Osteocyte (in vitro differentiated cells): ENCODE measurements at regions not wholly inside any gene's neighbourhood (a gene's known extent, or its start where the extent isn't known, plus 50 kb on each side); places are given as distances from the start of the nearest gene placed in this dataset.

Source experiments
- DNase-seq: peaks from one replicate; pipeline ENCODE4 v3.0.0; 2021; ENCODE audit warnings: mixed read lengths; ENCODE audit not compliant: unreplicated experiment; ENCODE audit errors: extremely low spot score
- H3K27ac Mint-ChIP-seq: one replicate; pipeline ENCODE4 v1.8.0; 2021; ENCODE audit warnings: mild to moderate bottlenecking, mixed read lengths; ENCODE audit not compliant: unreplicated experiment
- H3K27me3 Mint-ChIP-seq: one replicate; pipeline ENCODE4 v1.8.0; 2021; ENCODE audit warnings: mixed read lengths; ENCODE audit not compliant: unreplicated experiment
- H3K36me3 Mint-ChIP-seq: one replicate; pipeline ENCODE4 v1.8.0; 2021; ENCODE audit warnings: mixed read lengths; ENCODE audit not compliant: unreplicated experiment
- H3K4me1 Mint-ChIP-seq: one replicate; pipeline ENCODE4 v1.8.0; 2021; ENCODE audit warnings: mixed read lengths; ENCODE audit not compliant: unreplicated experiment
- H3K4me3 Mint-ChIP-seq: one replicate; pipeline ENCODE4 v1.8.0; 2021; ENCODE audit warnings: mild to moderate bottlenecking, moderate library complexity, mixed read lengths; ENCODE audit not compliant: unreplicated experiment
- H3K9me3 Mint-ChIP-seq: one replicate; pipeline ENCODE4 v1.8.0; 2021; ENCODE audit warnings: mixed read lengths; ENCODE audit not compliant: unreplicated experiment
- TF ChIP-seq, protein P1 (sequence below): fragments of 200-600 bp; sonication (generic); IDR thresholded peaks from 2 replicates; pipeline ENCODE4 v1.5.0; 2021; ENCODE audit warnings: antibody characterized with exemption, mild to moderate bottlenecking, moderate library complexity

DNA sequence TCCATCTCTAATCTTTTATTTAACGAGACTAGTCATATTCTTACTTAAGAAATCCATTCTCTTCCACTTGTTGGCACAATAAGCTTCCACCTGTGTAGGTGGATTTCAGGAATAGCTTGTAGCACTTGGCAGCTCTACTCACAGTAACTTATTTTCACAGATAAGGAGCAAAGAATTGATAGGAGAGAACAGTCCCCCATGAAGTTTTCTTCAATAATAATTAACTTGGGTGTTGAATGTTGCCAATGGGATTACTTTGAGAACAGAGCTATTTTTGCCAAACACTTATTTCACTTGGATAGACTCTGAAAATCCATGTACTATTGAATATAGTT is 1388.6 kb upstream of the PIK3C3 start:
- H3K27me3 Mint-ChIP-seq = no peaks in the 10 kb centered on the region
- no peak overlapping the region for H3K4me3 Mint-ChIP-seq
- no peaks in the 10 kb centered on the region for H3K9me3 Mint-ChIP-seq
- no peaks in the 10 kb centered on the region for H3K4me1 Mint-ChIP-seq
- H3K27ac Mint-ChIP-seq = no peak overlapping the region
- no peaks in the 10 kb centered on the region for H3K36me3 Mint-ChIP-seq
- TF ChIP-seq, protein P1, sequence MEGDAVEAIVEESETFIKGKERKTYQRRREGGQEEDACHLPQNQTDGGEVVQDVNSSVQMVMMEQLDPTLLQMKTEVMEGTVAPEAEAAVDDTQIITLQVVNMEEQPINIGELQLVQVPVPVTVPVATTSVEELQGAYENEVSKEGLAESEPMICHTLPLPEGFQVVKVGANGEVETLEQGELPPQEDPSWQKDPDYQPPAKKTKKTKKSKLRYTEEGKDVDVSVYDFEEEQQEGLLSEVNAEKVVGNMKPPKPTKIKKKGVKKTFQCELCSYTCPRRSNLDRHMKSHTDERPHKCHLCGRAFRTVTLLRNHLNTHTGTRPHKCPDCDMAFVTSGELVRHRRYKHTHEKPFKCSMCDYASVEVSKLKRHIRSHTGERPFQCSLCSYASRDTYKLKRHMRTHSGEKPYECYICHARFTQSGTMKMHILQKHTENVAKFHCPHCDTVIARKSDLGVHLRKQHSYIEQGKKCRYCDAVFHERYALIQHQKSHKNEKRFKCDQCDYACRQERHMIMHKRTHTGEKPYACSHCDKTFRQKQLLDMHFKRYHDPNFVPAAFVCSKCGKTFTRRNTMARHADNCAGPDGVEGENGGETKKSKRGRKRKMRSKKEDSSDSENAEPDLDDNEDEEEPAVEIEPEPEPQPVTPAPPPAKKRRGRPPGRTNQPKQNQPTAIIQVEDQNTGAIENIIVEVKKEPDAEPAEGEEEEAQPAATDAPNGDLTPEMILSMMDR = no peak
- no peak for DNase-seq

DNA sequence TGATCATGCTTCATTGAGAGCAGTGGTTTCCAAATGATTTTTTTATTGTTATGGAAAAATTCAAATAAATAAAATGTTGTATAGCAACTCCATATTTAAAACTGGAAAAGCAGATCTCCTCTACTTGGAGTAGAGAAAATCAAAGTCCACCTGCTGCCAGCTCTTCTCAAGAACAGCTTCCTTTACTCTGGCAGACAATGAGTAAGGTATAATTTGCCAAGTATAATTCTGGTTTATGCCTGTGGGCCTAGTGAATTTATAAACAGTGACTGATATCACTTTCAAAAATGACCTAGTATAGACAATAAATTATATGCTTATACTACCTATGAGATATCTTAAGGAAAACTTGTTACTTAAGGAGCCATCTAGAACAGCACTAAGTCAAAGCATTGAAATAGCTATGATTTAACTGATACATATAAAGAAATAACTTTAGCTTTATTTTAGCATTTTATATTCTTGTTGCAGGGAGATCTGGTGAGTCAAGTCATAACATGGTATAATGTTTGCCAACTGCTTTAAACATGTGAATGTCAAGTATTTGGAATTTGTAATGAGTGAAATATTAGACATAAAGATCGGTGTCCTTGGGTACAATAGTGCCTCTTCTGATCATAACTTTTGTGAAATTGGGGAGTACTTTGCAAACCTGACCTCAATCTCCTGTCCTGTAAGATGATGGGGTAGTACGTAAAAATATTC is 1389.1 kb upstream of the PIK3C3 start:
- TF ChIP-seq, protein P1 = no peak
- no peak overlapping the region for H3K27ac Mint-ChIP-seq
- no peaks in the 10 kb centered on the region for H3K27me3 Mint-ChIP-seq
- DNase-seq = no peak
- H3K9me3 Mint-ChIP-seq = no peaks in the 10 kb centered on the region
- no peak overlapping the region for H3K4me3 Mint-ChIP-seq
- no peaks in the 10 kb centered on the region for H3K36me3 Mint-ChIP-seq
- no peaks in the 10 kb centered on the region for H3K4me1 Mint-ChIP-seq

DNA sequence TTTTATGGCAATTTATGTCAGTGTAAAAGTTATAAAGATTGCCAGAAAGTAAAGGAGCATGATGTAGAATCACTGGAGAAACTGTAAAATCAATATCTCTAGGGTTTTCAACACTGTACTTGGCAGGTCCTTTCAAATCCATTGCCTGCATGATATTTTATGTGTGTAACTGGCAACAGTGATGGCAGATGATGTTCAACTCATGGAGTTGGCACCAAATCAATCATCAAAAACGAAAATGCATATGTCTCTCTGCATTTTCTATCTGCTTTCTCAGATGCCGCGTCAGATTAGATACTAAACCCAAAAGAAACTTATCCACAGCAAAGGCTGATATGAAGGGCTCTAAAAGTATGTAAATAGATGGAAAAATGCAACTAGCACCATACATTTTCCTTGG is 1395.5 kb upstream of the PIK3C3 start:
- TF ChIP-seq, protein P1 = no peak
- Mint-ChIP-seq H3K9me3 (no peaks in the 10 kb centered on the region), H3K27ac (no peak overlapping the region), H3K36me3 (no peaks in the 10 kb centered on the region), H3K4me3 (no peak overlapping the region), H3K27me3 (no peaks in the 10 kb centered on the region), H3K4me1 (no peaks in the 10 kb centered on the region)
- DNase-seq = no peak

DNA sequence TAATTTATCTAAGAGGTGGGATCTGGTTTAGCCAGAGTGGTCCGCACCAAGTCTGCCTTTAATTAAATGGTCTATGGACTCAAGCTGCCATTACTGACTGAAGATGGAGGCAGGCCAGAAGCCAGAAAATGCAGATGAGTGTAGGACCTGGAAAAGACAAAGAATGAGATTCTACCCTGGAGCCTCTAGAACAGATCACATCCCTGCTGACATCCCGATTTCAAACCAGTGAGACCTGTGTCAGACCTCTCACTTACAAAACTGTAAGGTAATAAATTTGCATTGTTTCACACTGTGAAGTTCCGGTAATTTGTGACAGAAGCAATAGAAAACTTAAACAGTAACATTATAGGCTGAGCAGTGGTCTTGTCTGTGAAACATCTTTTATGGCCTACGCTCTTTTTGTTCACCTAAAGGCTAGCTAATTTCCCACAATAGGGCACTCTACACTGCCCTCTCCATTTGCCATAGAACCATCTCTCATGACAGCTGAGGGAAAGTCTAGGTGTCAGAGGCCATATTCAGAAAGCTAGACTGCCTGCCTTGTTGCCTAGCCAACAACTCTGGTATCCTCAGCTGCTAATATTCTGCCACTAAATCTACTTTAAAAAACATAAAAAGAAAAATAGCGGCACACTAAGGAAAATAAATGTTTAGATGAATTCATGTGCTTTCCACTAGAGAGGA is 1396.2 kb upstream of the PIK3C3 start:
- Mint-ChIP-seq H3K4me3 (no peak overlapping the region), H3K36me3 (no peaks in the 10 kb centered on the region), H3K4me1 (no peaks in the 10 kb centered on the region), H3K27ac (no peak overlapping the region), H3K27me3 (no peaks in the 10 kb centered on the region), H3K9me3 (no peaks in the 10 kb centered on the region)
- no peak for DNase-seq
- TF ChIP-seq, protein P1 = no peak

DNA sequence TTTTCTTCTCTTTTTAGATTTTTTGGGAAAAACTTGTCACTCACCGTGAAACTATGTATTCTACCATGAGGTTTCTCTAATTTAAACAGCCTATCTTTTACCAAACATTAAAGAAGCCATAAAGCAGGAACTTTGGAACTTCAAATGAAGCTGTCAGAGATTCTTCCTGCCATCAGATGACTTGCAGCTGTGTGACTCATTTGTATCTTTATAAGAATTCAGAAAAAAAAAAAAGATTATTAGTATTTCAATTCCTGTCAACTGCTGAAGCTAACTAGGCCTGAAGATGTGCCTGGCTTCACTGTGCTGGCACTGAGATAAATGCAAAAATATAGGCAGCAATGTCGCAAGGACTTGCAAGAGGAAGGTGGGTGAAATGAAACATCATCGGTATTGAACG is 1399.1 kb upstream of the PIK3C3 start:
- Mint-ChIP-seq H3K36me3 (no peaks in the 10 kb centered on the region), H3K4me3 (no peak overlapping the region), H3K4me1 (no peaks in the 10 kb centered on the region), H3K27ac (no peak overlapping the region), H3K9me3 (no peaks in the 10 kb centered on the region), H3K27me3 (no peaks in the 10 kb centered on the region)
- no peak for DNase-seq
- TF ChIP-seq, protein P1 = no peak
